DND-41 (cell line): ENCODE measurements at regions not wholly inside any gene's neighbourhood (a gene's known extent, or its start where the extent isn't known, plus 50 kb on each side); places are given as distances from the start of the nearest gene placed in this dataset.

Experiments
- ATAC-seq: fragments of 200-7000 bp; cut with Tn5 transposase; 3 replicates; pipeline ENCODE4 v1.9.1; 2021; ENCODE audit warnings: low read depth; ENCODE audit not compliant: insufficient read depth
- DNase-seq: peaks from one replicate; pipeline ENCODE4 v3.0.0-alpha.2; 2020
- H2AFZ ChIP-seq: 2 replicates; pipeline ENCODE4 v1.6.0; 2012; ENCODE audit warnings: low read depth, low read length
- H3K27ac ChIP-seq: 2 replicates; pipeline ENCODE4 v1.5.1; 2012; ENCODE audit warnings: low read length, inconsistent platforms
- H3K27me3 ChIP-seq: fragments of 200-600 bp; sonication (generic); 2 replicates; pipeline ENCODE4 v1.6.0; 2012; ENCODE audit warnings: low read length, mild to moderate bottlenecking, inconsistent platforms; ENCODE audit not compliant: insufficient read depth, poor library complexity
- H3K36me3 ChIP-seq: 2 replicates; pipeline ENCODE4 v1.5.1; 2012; ENCODE audit warnings: low read length, inconsistent platforms; ENCODE audit not compliant: insufficient read depth
- H3K4me1 ChIP-seq: 2 replicates; pipeline ENCODE4 v1.5.1; 2012; ENCODE audit warnings: mild to moderate bottlenecking, low read length; ENCODE audit not compliant: insufficient read depth
- H3K4me2 ChIP-seq: 2 replicates; pipeline ENCODE4 v1.6.0; 2012; ENCODE audit warnings: mild to moderate bottlenecking, moderate library complexity, low read length, inconsistent platforms; ENCODE audit not compliant: insufficient read depth
- H3K4me3 ChIP-seq, 2 experiments: fragments of 200-600 bp in 1 of 2; shearing (Covaris generic) in 1 of 2; 2 replicates each; pipeline ENCODE4 v1.5.1; 2012 to 2016; ENCODE audit warnings: inconsistent platforms in 2 of 2, low read length in 2 of 2, mild to moderate bottlenecking in 2 of 2, low read depth in 1 of 2, moderate library complexity in 1 of 2
- H3K79me2 ChIP-seq: 2 replicates; pipeline ENCODE4 v1.6.0; 2012; ENCODE audit warnings: low read length, inconsistent platforms; ENCODE audit not compliant: insufficient read depth
- H3K9ac ChIP-seq: 2 replicates; pipeline ENCODE4 v1.6.0; 2012; ENCODE audit warnings: low read depth, mild to moderate bottlenecking, inconsistent platforms, low read length, moderate library complexity
- H3K9me3 ChIP-seq: 2 replicates; pipeline ENCODE4 v1.5.1; 2012; ENCODE audit warnings: low read length, moderate library complexity, mild to moderate bottlenecking, inconsistent platforms; ENCODE audit not compliant: insufficient read depth, severe bottlenecking
- H4K20me1 ChIP-seq: 2 replicates; pipeline ENCODE4 v1.6.0; 2012; ENCODE audit warnings: low read length; ENCODE audit not compliant: insufficient read depth
- EZH2 ChIP-seq: IDR thresholded peaks from 3 replicates; pipeline ENCODE4 v1.6.1; 2012; ENCODE audit warnings: borderline replicate concordance, low read depth, mild to moderate bottlenecking, moderate library complexity, low read length, inconsistent platforms; ENCODE audit not compliant: severe bottlenecking
- TF ChIP-seq, protein P1 (sequence below): IDR thresholded peaks from 2 replicates; pipeline ENCODE4 v1.5.1; 2012; ENCODE audit warnings: borderline replicate concordance, low read length, moderate library complexity, mild to moderate bottlenecking; ENCODE audit not compliant: poor library complexity, severe bottlenecking; ENCODE audit errors: extremely low read depth

DNA sequence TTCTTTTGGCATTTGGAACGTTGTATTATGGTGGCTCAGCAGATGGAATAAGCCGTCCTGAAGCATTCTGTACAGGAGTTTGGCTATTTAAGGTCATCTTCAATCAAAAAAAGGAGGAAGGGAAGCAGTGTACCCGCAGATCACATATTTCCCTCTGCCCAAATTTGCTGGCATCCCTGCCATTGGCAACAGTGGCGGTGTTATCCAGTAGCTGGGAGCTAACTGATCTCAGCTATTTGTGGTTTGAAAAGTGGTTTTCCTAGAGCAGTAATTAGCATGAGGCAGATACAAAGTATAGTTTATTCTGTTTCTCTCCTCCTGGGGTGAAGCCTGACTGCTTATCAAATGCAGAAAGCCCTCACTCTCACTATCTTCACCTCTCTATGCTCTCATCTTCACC lies 576.8 kb downstream of the QKI start:
- no peak for TF ChIP-seq EZH2
- TF ChIP-seq, protein P1, sequence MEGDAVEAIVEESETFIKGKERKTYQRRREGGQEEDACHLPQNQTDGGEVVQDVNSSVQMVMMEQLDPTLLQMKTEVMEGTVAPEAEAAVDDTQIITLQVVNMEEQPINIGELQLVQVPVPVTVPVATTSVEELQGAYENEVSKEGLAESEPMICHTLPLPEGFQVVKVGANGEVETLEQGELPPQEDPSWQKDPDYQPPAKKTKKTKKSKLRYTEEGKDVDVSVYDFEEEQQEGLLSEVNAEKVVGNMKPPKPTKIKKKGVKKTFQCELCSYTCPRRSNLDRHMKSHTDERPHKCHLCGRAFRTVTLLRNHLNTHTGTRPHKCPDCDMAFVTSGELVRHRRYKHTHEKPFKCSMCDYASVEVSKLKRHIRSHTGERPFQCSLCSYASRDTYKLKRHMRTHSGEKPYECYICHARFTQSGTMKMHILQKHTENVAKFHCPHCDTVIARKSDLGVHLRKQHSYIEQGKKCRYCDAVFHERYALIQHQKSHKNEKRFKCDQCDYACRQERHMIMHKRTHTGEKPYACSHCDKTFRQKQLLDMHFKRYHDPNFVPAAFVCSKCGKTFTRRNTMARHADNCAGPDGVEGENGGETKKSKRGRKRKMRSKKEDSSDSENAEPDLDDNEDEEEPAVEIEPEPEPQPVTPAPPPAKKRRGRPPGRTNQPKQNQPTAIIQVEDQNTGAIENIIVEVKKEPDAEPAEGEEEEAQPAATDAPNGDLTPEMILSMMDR, result no peak
- no peak for DNase-seq
- H3K79me2 ChIP-seq, result no peaks in the 10 kb centered on the region
- no peaks in the 10 kb centered on the region for H3K9me3 ChIP-seq
- H3K36me3 ChIP-seq, result no peaks in the 10 kb centered on the region
- H3K27me3 ChIP-seq, result no peaks in the 10 kb centered on the region
- no peaks in the 10 kb centered on the region for H4K20me1 ChIP-seq
- H3K4me1 ChIP-seq, result no peaks in the 10 kb centered on the region
- H3K4me2 ChIP-seq, result no peak overlapping the region
- H3K27ac ChIP-seq, result no peak overlapping the region
- no peak overlapping the region for H2AFZ ChIP-seq
- no peak for ATAC-seq
- no peak overlapping the region for H3K4me3 ChIP-seq
- H3K9ac ChIP-seq, result no peak overlapping the region

DNA sequence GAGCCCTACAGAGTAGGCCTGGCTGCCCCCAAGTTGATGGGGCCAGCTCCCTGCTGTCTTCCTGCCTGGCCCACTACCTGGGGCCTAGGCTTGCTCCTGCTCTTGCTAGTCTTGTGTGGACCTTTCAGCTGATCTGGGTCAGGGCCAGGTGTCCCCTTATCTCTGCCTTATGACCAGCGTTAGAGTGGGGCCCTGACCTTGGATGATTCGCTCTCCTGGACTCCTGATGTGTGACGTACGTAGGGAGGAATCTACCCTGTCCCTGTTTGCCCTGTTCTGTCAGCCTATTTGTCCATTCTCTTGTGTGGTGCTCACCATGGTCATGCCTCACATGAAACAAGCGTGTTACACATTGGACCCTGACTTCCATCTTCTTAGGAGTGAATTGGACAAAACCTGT lies 571.8 kb downstream of the QKI start:
- Histone ChIP-seq H3K27ac (no peak overlapping the region), H3K4me1 (no peaks in the 10 kb centered on the region), H4K20me1 (no peaks in the 10 kb centered on the region), H3K4me3 (no peak overlapping the region), H3K36me3 (no peaks in the 10 kb centered on the region), H2AFZ (no peak overlapping the region), H3K4me2 (no peak overlapping the region), H3K9ac (no peak overlapping the region), H3K27me3 (no peaks in the 10 kb centered on the region), H3K9me3 (no peaks in the 10 kb centered on the region), H3K79me2 (no peaks in the 10 kb centered on the region)
- DNase-seq, result no peak
- no peak for TF ChIP-seq EZH2
- TF ChIP-seq, protein P1, result no peak
- ATAC-seq, result no peak

DNA sequence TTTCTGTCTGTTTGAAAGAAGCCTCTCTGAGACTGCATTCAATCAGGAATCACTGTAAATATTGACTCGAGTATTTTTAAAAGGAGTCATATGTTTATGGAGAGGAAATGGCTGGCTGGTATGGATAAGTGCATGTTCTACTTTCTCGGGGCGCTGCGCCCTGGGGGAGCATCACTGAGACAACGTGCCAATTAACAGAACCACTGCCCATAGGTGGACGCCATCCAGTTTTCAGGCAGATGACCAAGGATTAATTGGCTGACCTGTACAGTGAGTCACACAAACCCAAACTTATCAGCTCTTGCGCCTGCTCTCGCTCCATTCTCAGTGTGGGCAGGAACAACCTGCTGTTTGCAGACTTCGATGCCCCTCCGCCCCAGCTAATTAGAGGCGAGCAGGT lies 571.2 kb downstream of the QKI start:
- Histone ChIP-seq H3K9ac (no peak overlapping the region), H3K27ac (no peak overlapping the region), H3K36me3 (no peaks in the 10 kb centered on the region), H3K4me1 (no peaks in the 10 kb centered on the region), H3K4me2 (no peak overlapping the region), H4K20me1 (no peaks in the 10 kb centered on the region), H3K27me3 (no peaks in the 10 kb centered on the region), H3K79me2 (no peaks in the 10 kb centered on the region), H2AFZ (no peak overlapping the region), H3K4me3 (no peak overlapping the region), H3K9me3 (no peaks in the 10 kb centered on the region)
- no peak for TF ChIP-seq EZH2
- TF ChIP-seq, protein P1, result no peak
- DNase-seq, result no peak
- no peak for ATAC-seq

DNA sequence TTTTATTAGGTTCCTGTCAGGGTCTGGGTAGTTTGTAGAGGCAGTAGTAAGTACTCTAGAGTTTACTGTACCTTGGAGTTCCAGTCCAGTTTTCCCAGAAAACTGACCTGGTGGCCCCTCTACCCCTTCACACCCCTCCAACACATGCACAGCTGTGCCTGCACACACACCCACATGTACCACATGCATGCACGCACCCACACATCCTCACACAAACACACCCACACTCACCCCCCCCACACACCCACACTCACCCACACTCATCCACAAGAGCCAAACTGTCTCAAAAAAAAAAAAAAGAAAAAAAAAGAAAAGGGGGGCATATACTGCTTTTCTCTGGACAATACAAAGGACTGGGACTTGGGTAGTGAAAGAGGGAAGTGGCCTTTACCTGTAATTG lies 570.5 kb downstream of the QKI start:
- Histone ChIP-seq H3K9me3 (no peaks in the 10 kb centered on the region), H3K9ac (no peak overlapping the region), H3K4me3 (no peak overlapping the region), H3K27ac (no peak overlapping the region), H3K27me3 (no peaks in the 10 kb centered on the region), H3K4me2 (no peak overlapping the region), H3K4me1 (no peaks in the 10 kb centered on the region), H3K36me3 (no peaks in the 10 kb centered on the region), H2AFZ (no peak overlapping the region), H4K20me1 (no peaks in the 10 kb centered on the region), H3K79me2 (no peaks in the 10 kb centered on the region)
- no peak for ATAC-seq
- no peak for TF ChIP-seq EZH2
- TF ChIP-seq, protein P1, result no peak
- no peak for DNase-seq
